ENCODE measurements at regions not wholly inside any gene's neighbourhood (a gene's known extent, or its start where the extent isn't known, plus 50 kb on each side); places are given as distances from the start of the nearest gene placed in this dataset.

DNA sequence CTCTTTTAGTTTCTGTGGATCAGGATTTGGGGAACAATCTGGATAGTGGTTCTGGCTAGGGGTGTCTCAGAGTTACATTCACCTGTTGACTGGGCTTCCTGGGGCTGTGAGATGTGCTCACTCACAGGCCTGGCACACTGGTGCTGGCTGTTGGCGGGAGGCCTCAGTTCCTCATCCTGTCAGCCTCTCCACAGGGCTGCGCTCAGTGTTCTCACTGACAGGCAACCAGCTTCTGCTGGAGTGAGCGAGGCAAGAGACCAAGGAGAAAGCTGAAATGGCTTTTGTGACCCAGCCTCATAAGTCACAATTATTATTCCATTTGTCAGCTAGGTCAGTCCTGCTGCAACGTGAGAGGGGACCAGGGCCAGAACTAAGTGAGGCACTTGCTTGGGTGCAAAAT lies 180.6 kb upstream of the GLI2 start:
- DNase-seq: no peak

DNA sequence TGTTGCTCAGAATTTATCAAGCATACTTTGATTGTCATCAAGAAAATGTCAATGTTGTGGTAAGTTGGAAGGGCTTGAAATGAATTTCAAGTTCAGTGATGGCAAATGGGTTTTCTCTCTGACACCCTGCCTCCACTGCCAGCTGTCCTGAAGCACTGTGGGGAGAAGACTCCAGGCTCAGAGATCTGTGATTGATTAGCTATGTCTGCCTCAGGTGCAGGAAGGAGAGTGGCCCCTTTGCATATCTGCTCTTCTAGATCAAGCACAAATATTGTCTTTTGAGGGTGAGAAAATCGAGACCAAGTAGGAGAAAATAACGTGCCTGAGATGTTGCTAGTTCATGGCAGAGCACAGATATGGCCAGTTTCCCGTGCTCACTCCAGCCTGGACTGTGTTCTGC lies 178.8 kb upstream of the GLI2 start:
- DNase-seq: no peak

DNA sequence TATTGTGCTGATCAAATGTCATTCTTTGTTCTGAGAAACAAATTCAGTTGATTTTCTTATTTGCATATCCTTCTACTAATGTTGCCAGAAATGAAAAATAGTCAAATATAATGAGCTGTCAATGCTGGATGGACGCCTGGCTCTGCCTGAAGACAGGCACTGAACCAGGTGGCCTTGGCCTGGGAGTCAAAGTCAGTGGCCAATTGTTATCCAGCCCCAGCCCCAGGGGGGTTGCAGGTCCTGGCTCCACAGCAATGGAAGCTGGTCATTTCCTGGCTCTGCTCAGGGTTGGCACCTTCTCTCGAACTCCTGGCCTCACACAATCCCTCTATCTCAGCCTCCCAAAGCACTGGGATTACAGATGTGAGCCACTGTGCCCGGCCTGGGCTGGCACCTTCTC lies 176.8 kb upstream of the GLI2 start:
- no peak for DNase-seq

DNA sequence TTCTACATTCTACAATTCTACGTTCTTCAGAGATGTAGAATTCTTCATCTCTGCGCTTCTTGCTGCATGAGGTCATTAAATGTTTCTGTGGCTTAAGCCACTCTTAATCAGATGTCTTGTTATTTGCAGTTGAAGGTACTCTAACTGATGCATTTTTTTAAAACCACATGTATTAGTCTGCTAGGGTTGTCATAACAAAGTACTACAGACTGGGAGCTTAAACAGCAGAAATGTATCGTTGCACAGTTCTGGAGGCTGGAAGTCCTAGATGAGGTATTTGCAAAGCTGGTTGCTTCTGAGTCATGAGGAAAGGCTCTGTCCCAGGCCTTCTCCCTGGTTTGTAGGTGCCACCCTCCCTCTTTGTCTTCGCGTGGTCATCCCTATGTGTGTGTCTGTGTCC lies 176.3 kb upstream of the GLI2 start:
- no peak for DNase-seq

DNA sequence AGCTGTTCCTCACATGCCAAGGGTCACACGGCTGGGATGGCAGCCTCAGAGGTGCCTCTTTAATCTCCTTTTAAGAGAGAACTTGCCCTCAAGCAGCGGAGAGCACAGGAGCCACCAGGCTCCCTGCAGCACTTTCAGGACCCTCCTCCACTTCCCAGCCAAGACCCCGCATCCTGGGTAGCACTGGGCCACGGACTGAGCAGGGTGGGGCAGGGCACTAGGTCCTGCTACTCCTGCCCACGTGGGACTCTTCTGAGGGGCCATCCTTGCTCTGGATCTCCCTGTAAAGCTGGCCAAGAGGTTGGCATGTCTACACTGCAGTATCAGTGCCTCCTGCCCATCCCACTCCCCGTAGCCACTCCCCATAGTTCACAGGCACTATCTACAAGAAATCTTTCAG lies 175.3 kb upstream of the GLI2 start:
- DNase-seq: no peak

DNA sequence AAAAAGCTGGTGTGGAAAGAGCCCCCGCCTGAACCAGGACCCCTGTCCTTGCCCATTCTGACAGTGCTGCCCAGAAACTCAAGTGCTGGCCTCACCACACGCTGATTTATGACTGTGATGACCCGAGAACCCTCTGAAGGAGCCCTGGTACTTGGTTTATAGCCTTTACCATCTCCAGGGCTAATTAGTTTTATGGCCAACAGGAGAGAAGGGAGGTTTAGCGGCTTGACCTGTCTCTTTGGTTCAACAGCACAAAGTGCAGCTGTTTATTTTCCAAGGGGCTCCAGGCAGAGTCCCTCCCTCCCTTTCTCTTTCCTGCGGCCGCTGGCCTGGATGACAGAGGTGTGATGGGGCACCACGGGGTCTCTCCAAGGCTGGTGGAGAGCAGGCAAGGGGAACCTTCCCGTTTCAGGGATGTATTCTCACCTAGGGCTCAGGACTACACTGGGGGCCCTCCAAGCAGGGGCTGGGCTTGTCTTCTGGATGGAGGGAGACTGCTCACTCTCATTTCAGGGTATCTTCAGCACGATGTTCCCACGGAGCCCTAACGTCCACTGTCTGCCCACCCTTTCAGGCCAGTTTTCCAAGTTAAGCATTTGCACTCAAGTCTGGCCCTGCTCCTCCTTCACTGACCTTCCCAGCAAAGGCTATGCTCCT lies 174.2 kb upstream of the GLI2 start:
- DNase-seq: no peak

DNA sequence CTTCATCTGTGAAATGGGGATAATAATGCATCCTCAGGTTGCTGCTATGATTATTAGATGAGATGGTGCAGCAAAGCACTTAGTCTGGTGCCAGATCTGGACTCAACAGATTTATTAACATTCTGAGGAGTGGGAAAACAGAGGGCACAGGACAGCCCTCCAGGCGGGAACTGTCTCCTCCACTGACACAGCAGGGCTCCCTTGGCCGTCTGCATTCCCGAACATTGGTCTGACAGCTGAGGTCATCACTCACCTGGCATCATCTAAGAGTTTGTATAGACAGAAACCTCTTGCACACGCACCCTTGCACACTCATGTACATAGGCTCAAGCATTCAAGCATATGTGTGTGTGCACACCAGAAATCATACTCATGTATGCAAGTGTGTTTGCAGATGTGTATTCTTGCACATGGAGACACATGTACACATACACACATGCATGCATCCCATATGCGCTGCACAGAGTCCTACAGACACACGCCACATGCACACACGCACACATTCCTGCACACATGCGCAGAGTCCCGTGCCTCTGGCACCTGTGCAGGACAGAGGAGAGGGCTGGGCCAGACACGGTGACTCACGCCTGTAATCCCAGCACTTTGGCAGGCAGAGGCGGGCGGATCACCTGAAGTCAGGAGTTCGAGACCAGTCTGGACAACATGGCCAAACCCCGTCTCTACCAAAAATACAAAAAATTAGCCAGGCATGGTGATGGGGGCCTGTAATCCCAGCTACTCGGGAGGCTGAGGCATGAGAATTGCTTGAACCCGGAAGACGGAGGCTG lies 173.3 kb upstream of the GLI2 start:
- DNase-seq: no peak

DNA sequence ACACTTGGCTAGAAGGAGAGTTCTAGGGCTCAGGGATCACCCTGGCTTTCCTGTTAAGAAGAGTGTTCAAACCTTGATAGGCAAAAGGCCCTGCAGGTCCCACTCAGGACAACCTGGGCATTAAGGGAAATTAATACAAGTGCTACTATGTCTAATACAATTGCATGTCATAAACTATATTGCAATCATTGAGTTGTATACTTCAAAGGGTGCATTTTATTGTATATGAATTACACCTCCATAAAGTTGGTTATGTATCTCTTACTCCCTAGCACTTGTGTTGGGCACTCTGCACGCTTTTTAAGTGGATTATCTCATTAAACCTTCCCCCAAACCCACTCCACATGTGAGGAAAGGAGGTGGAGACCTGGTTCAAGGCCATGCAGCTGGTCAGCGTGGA lies 172.1 kb upstream of the GLI2 start:
- no peak for DNase-seq

DNA sequence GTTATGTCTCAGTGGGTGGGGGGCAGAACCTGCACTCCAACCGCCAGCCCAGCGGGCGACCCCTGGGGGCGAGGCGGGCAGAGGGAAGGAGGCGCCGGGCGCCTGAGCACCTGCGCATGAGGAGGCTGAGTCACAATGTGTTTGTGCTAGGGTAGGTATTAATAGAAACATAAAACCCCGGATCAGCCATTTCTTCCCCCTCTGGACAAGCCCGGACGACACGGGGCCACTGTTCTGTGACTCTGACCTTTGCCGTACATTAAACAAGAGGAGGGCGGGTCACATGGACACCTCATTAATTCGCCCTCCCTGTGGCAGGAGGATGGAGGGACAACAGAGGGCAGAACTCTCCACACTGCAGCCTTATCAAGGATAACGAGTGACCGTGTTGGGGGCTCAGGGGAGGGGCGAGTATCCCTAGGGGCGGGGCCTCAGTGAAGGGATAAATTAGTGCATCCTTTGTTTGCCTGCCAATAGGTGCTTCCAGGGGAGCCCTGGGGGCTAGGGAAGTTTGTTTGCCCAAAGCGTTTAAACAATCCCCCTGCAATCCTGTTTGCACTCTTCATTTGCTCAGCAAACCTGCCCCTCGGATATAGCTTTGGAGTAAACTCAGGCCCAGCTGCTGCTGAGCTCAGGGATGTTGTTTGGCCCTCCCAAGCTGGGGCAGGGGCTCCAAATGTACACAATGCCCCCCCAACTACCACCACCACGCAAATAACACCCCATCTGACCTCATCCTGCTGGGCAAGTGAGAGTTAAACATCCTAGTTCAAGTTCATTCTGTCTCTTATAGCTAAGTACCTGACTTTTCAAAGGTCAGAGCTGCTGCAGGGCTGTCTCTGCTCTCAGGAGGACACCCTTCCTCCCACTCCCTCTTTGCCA lies 171.2 kb upstream of the GLI2 start:
- no peak for DNase-seq

DNA sequence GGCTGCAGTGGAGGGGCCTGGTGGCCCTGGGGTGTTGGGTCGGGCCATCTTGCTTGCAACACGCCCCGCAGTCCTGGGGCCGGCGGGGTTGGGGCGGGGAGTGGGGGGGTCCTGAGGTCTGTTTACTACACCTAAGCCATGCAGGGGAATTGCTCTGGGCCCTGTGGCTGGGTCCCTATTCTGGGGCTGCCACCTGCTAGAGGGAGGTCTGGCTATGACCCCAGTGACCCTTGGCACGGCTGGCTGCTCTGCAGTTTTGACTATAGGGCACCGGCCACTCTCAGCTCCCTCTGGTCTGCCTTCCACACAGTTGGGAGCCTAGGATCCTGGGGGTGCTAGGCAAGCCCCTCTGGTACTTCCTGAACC lies 170.6 kb upstream of the GLI2 start:
- no peak for DNase-seq

DNA sequence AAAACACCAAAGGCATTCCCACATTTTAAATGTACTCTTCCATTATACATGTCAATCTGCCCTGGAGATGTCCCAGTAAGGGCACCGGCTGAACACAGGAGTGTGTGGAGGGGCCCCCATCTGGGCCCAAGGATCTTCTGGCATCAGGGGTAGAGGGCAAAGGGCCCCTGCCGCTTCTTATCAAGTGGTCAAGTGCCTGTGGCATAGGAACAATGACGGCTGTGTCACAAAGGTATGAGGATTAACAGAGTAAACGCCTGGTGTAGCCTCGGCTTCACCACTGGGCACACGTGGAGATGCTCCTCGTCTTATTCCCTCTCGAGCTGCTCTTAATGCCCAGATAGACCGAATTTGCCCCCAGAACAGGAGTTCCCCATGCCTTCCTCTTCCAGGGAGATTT lies 169.7 kb upstream of the GLI2 start:
- DNase-seq: no peak

DNA sequence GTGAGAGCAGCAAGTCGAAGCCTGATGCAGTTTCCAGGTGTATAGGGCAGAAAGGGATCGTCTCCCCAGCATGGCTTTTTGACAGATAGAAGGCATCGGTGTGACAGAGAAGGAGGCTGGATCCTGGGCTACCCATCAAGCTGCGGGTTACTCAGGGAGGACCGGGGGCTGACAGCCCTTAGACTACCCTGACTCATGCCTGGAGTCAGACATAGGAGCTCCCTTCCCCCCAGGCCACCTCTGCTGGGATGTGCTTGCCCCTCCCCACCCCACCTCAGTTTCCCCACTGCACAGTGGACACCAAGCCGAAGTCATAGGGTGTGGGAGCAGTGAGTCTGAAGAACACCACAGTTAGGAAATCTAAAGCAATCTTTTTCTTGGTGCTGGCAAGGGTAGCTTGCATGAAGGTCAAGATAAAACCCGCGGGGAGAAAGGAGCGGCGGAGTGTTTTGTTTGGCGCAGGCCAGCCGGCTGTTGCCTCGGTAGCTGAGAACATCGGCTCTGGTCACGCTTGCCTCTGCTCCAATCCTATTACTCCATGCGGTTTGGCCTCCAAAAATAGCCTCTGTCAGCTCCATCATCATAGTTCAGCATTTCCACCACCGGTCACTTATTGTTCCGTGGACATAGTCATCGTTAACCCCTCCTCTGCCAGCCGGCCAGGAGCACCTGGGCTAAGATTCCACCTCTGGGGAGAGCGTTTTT lies 169.2 kb upstream of the GLI2 start:
- peak; percentile 82 for DNase-seq

DNA sequence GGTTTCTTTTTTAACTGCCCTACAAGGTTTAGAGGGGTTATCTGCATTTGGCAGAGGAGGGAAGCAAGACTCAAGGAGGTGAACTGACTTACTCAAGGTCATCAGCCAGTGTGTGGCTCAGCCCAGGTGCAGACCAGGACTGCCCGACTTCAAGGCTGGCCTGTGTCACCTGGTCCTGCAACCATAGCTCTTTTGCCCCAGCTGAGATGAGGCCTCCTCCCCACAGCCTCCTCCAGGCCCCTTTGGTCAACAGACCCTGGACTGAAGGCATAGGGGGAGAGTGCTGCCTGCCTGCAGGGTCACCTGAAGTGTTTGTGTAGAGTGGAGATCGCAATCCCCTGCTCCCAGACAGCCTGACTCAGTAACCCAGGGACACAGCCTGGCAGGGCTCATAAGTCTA lies 168.5 kb upstream of the GLI2 start:
- DNase-seq: no peak

DNA sequence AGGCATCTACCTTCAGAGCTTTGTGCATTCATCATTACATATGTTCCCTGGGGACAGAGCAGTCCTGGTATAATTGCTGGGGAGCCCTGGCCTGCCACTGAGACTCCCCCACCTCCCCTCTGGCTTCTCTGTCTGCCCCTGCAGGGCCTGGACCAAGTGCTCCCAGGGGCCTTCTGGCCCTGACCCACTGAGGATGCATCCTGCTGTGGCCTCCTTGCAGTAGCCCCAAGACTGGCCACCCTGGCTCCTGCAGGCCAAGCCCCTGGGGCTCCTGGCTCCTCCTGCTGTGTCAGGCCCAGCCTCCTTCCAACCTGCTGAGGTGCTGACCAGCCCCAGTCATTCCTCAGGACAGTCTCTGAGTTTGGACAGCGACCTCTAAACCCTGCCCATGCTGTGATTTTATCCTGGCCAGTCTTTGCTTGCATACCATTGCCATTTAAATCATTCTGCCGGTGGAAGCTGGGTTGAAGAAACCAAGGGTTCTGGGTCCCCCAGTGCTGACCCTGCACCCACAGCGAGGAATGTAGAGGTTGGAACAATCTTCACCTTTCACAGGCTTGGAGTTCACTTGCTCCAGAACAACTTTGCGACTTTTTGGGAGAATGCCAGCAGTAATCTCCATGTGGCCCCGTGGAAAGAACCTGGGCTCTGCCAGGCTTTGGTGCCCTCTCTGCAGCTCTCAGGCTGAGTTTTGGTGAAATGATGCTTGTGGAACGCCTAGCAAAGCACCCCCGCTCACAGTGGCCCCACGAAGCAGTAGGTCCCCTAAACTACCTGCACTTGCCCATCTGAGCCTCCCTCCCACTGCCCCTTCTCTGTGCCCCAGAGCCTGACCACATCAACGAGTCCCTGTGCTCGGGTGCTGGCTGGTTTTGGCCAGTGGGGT lies 167.3 kb upstream of the GLI2 start:
- no peak for DNase-seq

DNA sequence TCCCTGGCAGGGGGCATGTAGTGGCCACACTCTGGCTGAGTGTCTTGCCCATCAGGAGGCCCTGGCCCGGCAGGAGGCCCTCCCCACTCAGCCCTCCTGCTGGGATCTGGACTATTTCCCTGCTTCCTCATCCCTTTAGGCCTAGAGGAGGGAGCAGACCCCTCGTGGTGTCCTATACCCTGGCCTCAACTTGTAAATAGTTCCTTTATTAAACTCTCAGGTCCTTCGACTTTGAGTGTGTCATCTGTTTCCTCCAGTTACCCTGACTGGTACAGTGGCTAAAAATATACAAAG lies 166.7 kb upstream of the GLI2 start:
- no peak for DNase-seq

DNA sequence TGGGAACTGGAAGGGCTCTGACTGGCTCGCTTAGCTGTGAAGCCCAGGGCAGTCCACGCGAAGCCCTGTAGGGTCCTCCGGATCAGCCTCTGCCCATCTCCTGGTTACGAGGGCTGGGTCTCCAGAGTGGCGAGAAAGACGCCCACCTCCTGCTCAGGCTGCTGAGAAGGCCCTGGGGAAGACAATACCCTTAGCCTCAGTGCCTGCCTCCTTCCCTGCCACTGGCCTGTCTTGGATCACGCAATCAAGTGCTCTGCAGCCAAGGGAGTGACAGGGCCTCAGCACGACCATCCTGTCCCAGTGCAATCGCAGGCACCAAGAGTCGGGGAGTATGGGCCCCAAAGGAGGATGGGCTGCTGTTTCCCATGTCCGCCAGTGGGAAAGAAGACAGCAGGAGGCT lies 165.7 kb upstream of the GLI2 start:
- DNase-seq: no peak

DNA sequence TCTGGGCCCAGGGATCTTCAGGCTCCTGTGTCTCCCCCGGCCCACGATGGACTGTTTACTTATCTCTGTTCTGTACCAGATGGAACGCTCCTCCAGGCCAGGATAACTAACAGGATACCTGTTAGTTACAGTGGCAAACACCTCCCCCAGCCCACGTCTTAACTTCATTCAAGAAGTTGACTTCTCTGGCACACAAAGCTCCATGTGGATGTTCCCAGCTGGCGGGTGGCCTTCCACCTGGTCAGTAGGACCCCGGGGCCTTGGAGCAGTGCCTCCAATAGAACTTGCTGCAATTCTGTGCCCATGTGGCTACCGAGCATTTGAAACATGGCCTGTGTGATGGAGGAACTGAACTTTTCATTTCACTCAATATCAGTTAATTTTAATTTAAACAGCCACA lies 165.1 kb upstream of the GLI2 start:
- no peak for DNase-seq

DNA sequence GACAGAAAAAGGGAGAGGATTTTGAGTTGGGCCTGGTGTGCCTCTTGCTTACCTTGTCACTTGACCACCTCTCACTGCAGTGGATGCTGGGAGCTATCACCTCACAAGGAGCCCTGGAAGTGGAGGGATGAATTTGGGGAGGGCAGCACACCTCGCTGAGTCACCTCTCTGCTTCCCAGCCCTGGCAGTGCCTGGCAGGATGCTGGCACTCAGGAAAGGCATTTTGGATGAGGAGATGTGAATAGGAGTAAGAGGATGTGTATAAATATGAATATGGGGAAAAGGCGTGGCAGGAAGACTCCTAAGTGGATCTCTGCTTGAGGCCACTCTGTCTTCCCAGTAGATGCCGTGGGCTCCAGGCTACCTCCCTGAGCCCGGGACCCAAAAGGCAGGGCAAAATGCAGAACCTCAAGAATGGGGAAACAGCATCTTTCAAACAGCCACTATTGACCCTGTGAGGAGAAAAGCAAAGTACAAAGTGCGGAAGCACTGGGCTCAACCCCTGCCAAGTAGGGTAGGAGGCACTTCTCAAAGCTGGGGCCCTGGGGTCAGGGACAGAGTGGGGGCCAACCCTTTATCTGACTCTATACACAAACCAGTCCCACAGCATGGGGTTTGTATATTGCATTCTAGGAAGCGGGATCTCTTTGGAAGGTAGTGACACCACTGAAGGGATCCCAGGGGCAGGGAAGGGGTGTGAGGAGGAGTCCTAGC lies 164.5 kb upstream of the GLI2 start:
- no peak for DNase-seq

DNA sequence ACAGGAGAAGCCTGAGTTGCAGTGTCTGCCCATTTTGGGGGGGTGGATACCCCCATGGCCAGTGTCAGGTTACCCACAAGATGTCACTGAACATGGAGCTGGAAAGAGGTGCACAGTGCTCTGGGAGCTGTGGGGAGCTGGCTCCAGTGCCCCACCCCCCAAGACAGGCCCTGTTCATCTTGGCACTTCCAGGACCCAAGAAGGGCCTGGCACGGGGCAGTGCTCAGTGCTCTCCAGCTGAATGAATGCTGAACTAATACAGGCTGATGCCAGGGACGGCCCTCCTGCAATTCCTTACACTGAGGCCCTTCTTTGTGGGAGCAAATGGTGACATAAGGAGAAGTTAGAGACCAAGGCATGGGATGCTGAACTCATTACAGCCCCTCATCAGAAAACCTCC lies 163.4 kb upstream of the GLI2 start:
- DNase-seq: no peak

DNA sequence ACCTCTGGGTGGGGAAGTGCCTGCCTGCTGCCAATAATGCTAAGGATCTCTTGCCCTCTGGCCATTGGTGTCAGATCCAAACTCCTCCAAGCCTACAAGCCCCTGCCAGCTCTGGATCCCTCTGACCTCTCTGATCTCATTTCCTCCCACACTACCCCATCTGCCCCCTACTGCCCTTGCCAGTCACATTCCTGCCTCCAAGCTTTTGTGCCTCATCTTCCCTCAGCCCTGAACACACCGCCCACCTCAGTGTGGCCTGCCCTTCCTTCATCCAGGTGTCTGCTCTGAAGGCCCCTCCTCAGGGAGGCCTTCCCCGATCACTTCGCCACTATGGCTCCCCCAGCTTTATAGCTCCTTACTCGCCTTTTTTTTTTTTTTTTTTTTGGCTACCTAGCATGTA lies 161.0 kb upstream of the GLI2 start:
- no peak for DNase-seq

DNA sequence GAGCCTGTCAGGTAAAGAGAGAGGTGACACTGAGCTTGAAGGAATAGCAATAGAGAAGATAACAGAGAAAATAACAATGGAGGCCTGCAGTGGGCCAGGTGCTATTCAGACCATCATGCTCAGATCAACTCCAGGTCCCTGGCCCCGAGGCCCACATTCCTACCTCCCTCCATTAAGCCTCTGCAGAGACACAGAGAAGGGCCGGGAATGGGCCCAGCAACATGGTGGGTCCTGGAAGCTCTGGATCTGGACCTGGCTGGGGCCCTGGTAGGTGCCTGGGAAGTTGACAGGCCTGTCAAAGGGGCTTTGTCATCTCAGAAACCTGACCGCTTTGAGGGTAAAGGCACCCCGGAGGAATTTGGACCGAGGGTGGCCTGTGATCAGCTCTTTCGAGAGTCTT lies 159.7 kb upstream of the GLI2 start:
- DNase-seq: no peak
